A673 (cell line): ENCODE measurements at regions not wholly inside any gene's neighbourhood (a gene's known extent, or its start where the extent isn't known, plus 50 kb on each side); places are given as distances from the start of the nearest gene placed in this dataset.

Source experiments
- CTCF ChIP-seq: fragments of 300-800, 200-600 bp; sonication (generic); conservative IDR thresholded peaks from 2 replicates; pipeline ENCODE4 v1.5.1; 2017; ENCODE audit warnings: low read depth, mild to moderate bottlenecking, antibody characterized with exemption, low read length, moderate library complexity, mixed read lengths
- EZH2 ChIP-seq: fragments of 200-600 bp; sonication (generic); IDR thresholded peaks from 2 replicates; pipeline ENCODE4 v1.6.1; 2017; ENCODE audit warnings: borderline replicate concordance, low read depth, mild to moderate bottlenecking, mixed read lengths, antibody characterized with exemption, low read length; ENCODE audit not compliant: poor library complexity, severe bottlenecking

- TF ChIP-seq CTCF (no peak), EZH2 (no peak)
These were observed 98.8 kb upstream of the DPH5 start for GRCh38 chr1:101124405-101124804.
